IPS-NIHi7 (cell line): ENCODE measurements at regions not wholly inside any gene's neighbourhood (a gene's known extent, or its start where the extent isn't known, plus 50 kb on each side); places are given as distances from the start of the nearest gene placed in this dataset.
"Not testable (repeated sequence)": the region's sequence is repeated elsewhere in the genome, so short reads cannot be mapped to it uniquely, and the experiment has no call there.

ENCODE experiments used
- DNase-seq: peaks from one replicate; pipeline ENCODE4 v3.0.0; 2012; ENCODE audit warnings: mixed read lengths; ENCODE audit errors: extremely low spot score

- DNase-seq: no peak
Observed at GRCh38 chr12:33825986-33826602, 196.2 kb upstream of the ALG10 start.

- no peak for DNase-seq
Observed at GRCh38 chr12:33828326-33828725, 194.0 kb upstream of the ALG10 start.

- no peak for DNase-seq
Observed at GRCh38 chr12:33830070-33830469, 192.2 kb upstream of the ALG10 start.

GRCh38 chr12:33832900-33833299 lies 189.4 kb upstream of the ALG10 start:
- DNase-seq: no peak

GRCh38 chr12:33834672-33835071 lies 187.6 kb upstream of the ALG10 start:
- DNase-seq: no peak

GRCh38 chr12:33876618-33877017 lies 145.7 kb upstream of the ALG10 start:
- peak; percentile 7 for DNase-seq

- DNase-seq: no peak
Observed at GRCh38 chr12:33892425-33892824, 129.9 kb upstream of the ALG10 start.

- not testable (repeated sequence) for DNase-seq
Observed at GRCh38 chr12:33920460-33920859, 101.8 kb upstream of the ALG10 start.

GRCh38 chr12:33926095-33926494 lies 96.2 kb upstream of the ALG10 start:
- no peak for DNase-seq

- not testable (repeated sequence) for DNase-seq
Observed at GRCh38 chr12:33937669-33938068, 84.6 kb upstream of the ALG10 start.

GRCh38 chr12:33942172-33942571 lies 80.1 kb upstream of the ALG10 start:
- peak; percentile 12 for DNase-seq

- DNase-seq: no peak
Observed at GRCh38 chr12:33944703-33945437, 77.4 kb upstream of the ALG10 start.

- DNase-seq: no peak
Observed at GRCh38 chr12:33945438-33945784, 76.9 kb upstream of the ALG10 start.

GRCh38 chr12:33966219-33966618 lies 56.1 kb upstream of the ALG10 start:
- not testable (repeated sequence) for DNase-seq

GRCh38 chr12:33967760-33968159 lies 54.5 kb upstream of the ALG10 start:
- no peak for DNase-seq
